Activated CD8-positive, alpha-beta T cell treated with anti-CD3 and anti-CD28 coated beads, Interleukin-2, amount 10 ng/mL, durations not matched to agents 7 days and 5 days (primary cell): ENCODE measurements at regions not wholly inside any gene's neighbourhood (a gene's known extent, or its start where the extent isn't known, plus 50 kb on each side); places are given as distances from the start of the nearest gene placed in this dataset.

Source experiments
- ATAC-seq: fragments of 150-1000 bp; cut with Tn5 transposase; one replicate; pipeline ENCODE4 v1.10.0; 2021; ENCODE audit warnings: moderate library complexity
- CTCF ChIA-PET: fragments of 350-600 bp; sonication (Branson Sonifier 250); formaldehyde crosslinking; loops from one replicate; lab custom pipeline; 2021; ENCODE audit warnings: antibody characterized with exemption; lab: Charles Lee
- POLR2A ChIA-PET: fragments of 350-600 bp; sonication (Branson Sonifier 250); formaldehyde crosslinking; loops from one replicate; lab custom pipeline; 2021; ENCODE audit warnings: antibody characterized with exemption; lab: Charles Lee
- DNase-seq: peaks from one replicate; pipeline ENCODE4 v3.0.0-alpha.2; 2020
- H3K27ac Mint-ChIP-seq: one replicate; pipeline ENCODE4 v1.8.0; 2021; ENCODE audit warnings: mild to moderate bottlenecking, mixed read lengths
- H3K27me3 Mint-ChIP-seq: one replicate; pipeline ENCODE4 v1.8.0; 2021; ENCODE audit warnings: low read depth, mixed read lengths
- H3K36me3 Mint-ChIP-seq: one replicate; pipeline ENCODE4 v1.8.0; 2021; ENCODE audit warnings: low read depth, mixed read lengths
- H3K4me1 Mint-ChIP-seq: one replicate; pipeline ENCODE4 v1.8.0; 2021; ENCODE audit warnings: low read depth, mixed read lengths
- H3K4me3 Mint-ChIP-seq: one replicate; pipeline ENCODE4 v1.8.0; 2021; ENCODE audit warnings: mild to moderate bottlenecking, mixed read lengths
- H3K9me3 Mint-ChIP-seq: one replicate; pipeline ENCODE4 v1.8.0; 2022; ENCODE audit warnings: mixed read lengths; ENCODE audit not compliant: insufficient read depth

DNA sequence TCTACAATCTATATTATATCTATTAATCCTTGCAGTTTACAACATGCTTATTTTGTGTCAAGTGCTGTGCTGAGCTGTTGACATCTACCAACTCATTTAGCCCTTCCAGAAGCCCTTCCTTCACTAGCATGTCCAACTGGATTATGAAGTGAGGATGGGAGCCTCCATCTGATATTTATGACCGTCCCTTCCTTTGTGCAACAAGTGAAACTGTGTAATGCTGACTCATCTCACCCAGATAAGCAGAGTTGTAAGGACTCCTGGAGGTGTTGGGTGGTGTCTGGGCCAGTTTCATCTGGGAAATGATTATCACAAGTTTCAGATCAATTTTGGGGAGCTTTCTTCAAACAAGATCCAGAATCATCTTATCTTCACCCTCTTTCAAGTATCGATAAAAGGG lies 156.6 kb upstream of the ETAA1 start:
- ChIA-PET CTCF (no interaction called here), POLR2A (no interaction called here)
- no peak overlapping the region for H3K27ac Mint-ChIP-seq
- H3K36me3 Mint-ChIP-seq = no peaks in the 10 kb centered on the region
- H3K4me1 Mint-ChIP-seq = no peaks in the 10 kb centered on the region
- no peaks in the 10 kb centered on the region for H3K27me3 Mint-ChIP-seq
- ATAC-seq (no peak), DNase-seq (no peak)
- no peaks in the 10 kb centered on the region for H3K9me3 Mint-ChIP-seq
- no peak overlapping the region for H3K4me3 Mint-ChIP-seq

- Mint-ChIP-seq H3K27ac (no peak overlapping the region), H3K9me3 (no peaks in the 10 kb centered on the region), H3K27me3 (no peaks in the 10 kb centered on the region), H3K4me1 (no peaks in the 10 kb centered on the region), H3K36me3 (no peaks in the 10 kb centered on the region), H3K4me3 (no peak overlapping the region)
- ChIA-PET POLR2A (no interaction called here), CTCF (no interaction called here)
- ATAC-seq (no peak), DNase-seq (no peak)
These were observed 155.7 kb upstream of the ETAA1 start for GRCh38 chr2:67241453-67241852.

DNA sequence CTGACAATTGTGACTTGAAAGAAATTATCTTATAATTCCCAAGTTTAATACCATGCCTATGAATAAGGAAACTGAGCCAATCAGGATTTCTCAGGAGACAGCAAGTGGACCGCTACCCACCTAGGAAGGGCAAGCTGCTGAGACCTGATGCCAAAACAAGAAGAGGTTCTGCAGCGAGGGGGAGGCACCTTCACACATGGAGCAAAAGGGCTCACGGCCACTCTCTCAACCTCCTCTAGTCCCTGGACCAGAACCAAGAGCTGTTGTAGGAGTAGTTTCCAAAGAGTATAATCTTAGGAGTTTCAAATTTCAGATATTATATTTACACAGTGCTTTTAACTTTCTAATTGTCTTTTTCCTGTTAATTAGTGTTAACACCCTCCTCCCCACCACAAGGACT lies 154.7 kb upstream of the ETAA1 start:
- no peaks in the 10 kb centered on the region for H3K4me1 Mint-ChIP-seq
- CTCF ChIA-PET = no interaction called here
- H3K27me3 Mint-ChIP-seq = no peaks in the 10 kb centered on the region
- no peaks in the 10 kb centered on the region for H3K9me3 Mint-ChIP-seq
- POLR2A ChIA-PET = no interaction called here
- ATAC-seq = no peak
- H3K36me3 Mint-ChIP-seq = no peaks in the 10 kb centered on the region
- H3K4me3 Mint-ChIP-seq = no peak overlapping the region
- DNase-seq = no peak
- H3K27ac Mint-ChIP-seq = no peak overlapping the region

GRCh38 chr2:67243919-67244318 lies 153.2 kb upstream of the ETAA1 start:
- DNase-seq (no peak), ATAC-seq (no peak)
- CTCF ChIA-PET = no interaction called here
- no peaks in the 10 kb centered on the region for H3K27me3 Mint-ChIP-seq
- H3K4me1 Mint-ChIP-seq = no peaks in the 10 kb centered on the region
- no peak overlapping the region for H3K4me3 Mint-ChIP-seq
- H3K9me3 Mint-ChIP-seq = no peaks in the 10 kb centered on the region
- POLR2A ChIA-PET = no interaction called here
- H3K36me3 Mint-ChIP-seq = no peaks in the 10 kb centered on the region
- H3K27ac Mint-ChIP-seq = no peak overlapping the region

GRCh38 chr2:67246791-67247190 lies 150.3 kb upstream of the ETAA1 start:
- CTCF ChIA-PET = no interaction called here
- H3K4me1 Mint-ChIP-seq = no peaks in the 10 kb centered on the region
- ATAC-seq = no peak

GRCh38 chr2:67251741-67252140 lies 145.4 kb upstream of the ETAA1 start:
- no peaks in the 10 kb centered on the region for H3K4me1 Mint-ChIP-seq
- no peaks in the 10 kb centered on the region for H3K36me3 Mint-ChIP-seq
- DNase-seq (no peak), ATAC-seq (no peak)
- CTCF ChIA-PET = no interaction called here
- no peak overlapping the region for H3K27ac Mint-ChIP-seq
- POLR2A ChIA-PET = no interaction called here
- no peaks in the 10 kb centered on the region for H3K27me3 Mint-ChIP-seq
- no peak overlapping the region for H3K4me3 Mint-ChIP-seq
- no peaks in the 10 kb centered on the region for H3K9me3 Mint-ChIP-seq

More at GRCh38 chr2:67246791-67247190, 150.3 kb upstream of the ETAA1 start:
- Mint-ChIP-seq H3K27me3 (no peaks in the 10 kb centered on the region), H3K9me3 (no peaks in the 10 kb centered on the region), H3K36me3 (no peaks in the 10 kb centered on the region), H3K27ac (no peak overlapping the region), H3K4me3 (no peak overlapping the region)
- POLR2A ChIA-PET = no interaction called here
- no peak for DNase-seq

DNA sequence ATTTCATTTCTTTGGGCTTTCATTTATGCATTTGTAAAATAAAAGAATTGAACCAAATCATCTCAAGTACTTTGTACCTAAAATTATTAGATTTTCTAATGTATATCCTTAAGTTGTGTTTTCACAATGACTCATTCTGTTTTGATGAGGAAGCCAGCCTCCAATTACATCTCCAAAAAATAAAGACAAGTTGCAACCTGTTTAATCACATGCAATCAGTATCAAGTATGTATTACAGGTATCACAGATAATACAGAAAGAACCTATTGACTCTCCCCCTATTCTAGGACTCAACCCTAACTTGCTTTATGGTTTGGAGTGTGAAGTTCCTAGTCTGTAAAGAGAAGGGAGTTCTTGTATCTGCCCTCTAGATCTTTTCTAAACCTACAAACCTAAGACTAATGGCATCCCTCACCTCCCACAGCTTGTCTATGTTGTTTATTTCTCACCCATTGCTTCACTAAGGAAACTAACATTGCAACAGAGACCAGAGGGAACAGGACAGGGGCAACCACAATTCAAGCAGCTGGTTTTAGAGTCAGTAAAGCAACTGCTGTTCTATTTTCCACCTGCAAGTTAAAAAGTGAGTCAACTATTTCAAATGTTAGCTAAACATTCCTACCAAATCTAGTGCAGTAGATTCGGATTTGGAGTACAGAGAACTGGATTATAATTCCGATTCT lies 141.1 kb upstream of the ETAA1 start:
- Mint-ChIP-seq H3K27me3 (no peaks in the 10 kb centered on the region), H3K27ac (no peak overlapping the region), H3K4me1 (no peaks in the 10 kb centered on the region), H3K4me3 (no peak overlapping the region), H3K36me3 (no peaks in the 10 kb centered on the region), H3K9me3 (no peaks in the 10 kb centered on the region)
- ATAC-seq (no peak), DNase-seq (no peak)
- ChIA-PET POLR2A (no interaction called here), CTCF (no interaction called here)

- no peaks in the 10 kb centered on the region for H3K27me3 Mint-ChIP-seq
- CTCF ChIA-PET = no interaction called here
- ATAC-seq = no peak
- POLR2A ChIA-PET = no interaction called here
- no peak for DNase-seq
- H3K27ac Mint-ChIP-seq = no peak overlapping the region
- no peak overlapping the region for H3K4me3 Mint-ChIP-seq
- H3K9me3 Mint-ChIP-seq = no peaks in the 10 kb centered on the region
- H3K4me1 Mint-ChIP-seq = no peaks in the 10 kb centered on the region
- H3K36me3 Mint-ChIP-seq = no peaks in the 10 kb centered on the region
These were observed 140.2 kb upstream of the ETAA1 start for GRCh38 chr2:67256892-67257291.

DNA sequence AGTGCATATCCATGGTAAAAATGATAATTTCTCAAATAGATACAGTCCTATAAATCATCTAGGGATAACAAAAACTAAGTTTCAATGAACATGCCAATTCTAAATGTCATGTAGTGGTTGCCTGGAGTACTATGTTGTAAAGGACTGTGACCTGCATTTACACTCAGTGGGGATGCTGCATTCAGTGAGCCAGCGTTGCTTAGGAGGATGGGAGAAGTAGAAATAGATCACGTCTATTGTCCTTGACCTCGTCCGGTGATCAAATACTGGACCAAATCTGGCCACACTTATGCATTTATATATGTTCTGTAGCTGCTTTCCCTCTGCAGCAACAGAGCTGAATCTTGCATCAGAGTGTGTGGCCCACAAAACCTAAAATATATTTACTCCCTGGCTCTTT lies 139.0 kb upstream of the ETAA1 start:
- CTCF ChIA-PET = no interaction called here
- H3K27ac Mint-ChIP-seq = no peak overlapping the region
- ATAC-seq = no peak
- POLR2A ChIA-PET = no interaction called here
- no peaks in the 10 kb centered on the region for H3K27me3 Mint-ChIP-seq
- no peaks in the 10 kb centered on the region for H3K4me1 Mint-ChIP-seq
- no peak overlapping the region for H3K4me3 Mint-ChIP-seq
- DNase-seq = no peak
- no peaks in the 10 kb centered on the region for H3K9me3 Mint-ChIP-seq
- no peaks in the 10 kb centered on the region for H3K36me3 Mint-ChIP-seq

- ChIA-PET POLR2A (no interaction called here), CTCF (no interaction called here)
- Mint-ChIP-seq H3K27ac (no peak overlapping the region), H3K27me3 (no peaks in the 10 kb centered on the region), H3K4me3 (no peak overlapping the region), H3K9me3 (no peaks in the 10 kb centered on the region), H3K4me1 (no peaks in the 10 kb centered on the region), H3K36me3 (no peaks in the 10 kb centered on the region)
- ATAC-seq (no peak), DNase-seq (no peak)
These were observed 138.3 kb upstream of the ETAA1 start for GRCh38 chr2:67258831-67259230.

- CTCF ChIA-PET = no interaction called here
- POLR2A ChIA-PET = no interaction called here
- DNase-seq (no peak), ATAC-seq (no peak)
- no peaks in the 10 kb centered on the region for H3K9me3 Mint-ChIP-seq
- H3K4me1 Mint-ChIP-seq = no peaks in the 10 kb centered on the region
- H3K4me3 Mint-ChIP-seq = no peak overlapping the region
- no peaks in the 10 kb centered on the region for H3K27me3 Mint-ChIP-seq
- no peak overlapping the region for H3K27ac Mint-ChIP-seq
- no peaks in the 10 kb centered on the region for H3K36me3 Mint-ChIP-seq
These were observed 137.4 kb upstream of the ETAA1 start for GRCh38 chr2:67259556-67260342.

DNA sequence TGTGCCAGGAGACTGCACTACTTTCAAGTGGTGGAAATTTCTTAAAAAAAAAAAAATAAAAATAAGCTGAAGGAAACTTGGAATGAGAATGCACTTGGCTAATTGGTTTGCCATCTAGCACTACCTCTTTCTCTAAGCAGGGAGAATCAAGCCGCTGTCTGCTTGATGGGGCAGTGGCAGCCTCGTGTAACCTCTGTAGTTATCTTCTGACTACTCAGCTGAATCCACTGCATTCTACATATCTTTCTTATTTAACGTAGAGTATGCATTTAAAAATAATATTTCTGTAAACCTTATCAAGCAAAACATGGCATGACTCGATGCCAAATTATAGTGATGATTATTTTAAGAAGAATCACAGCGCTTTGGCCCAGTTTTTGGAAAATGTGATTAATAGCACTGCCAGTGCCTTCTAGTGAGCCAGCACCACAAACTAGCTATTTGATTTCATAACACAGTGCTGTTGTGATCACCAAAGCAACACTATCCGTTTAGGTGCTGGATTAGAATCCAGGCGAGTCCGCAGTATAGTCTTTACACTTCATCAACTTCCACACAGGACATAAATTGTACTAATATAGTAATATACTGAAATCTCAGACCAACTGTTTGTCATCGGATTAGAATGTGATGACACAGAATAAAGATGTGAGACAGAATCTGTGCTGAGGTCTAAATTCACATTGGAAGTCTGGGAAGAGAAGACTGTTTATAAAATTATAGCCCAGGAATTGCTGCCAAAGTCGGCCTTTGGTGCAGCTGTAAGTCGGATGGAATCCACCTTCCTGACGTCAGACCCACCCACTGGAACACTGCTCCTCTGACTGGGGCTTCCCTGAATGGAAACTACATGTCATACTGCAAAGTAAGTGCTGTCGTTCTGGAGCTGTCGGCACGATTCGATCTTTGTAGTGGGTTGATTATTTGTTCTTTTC lies 136.5 kb upstream of the ETAA1 start:
- H3K27me3 Mint-ChIP-seq = no peaks in the 10 kb centered on the region
- ChIA-PET POLR2A (no interaction called here), CTCF (no interaction called here)
- ATAC-seq (no peak), DNase-seq (no peak)
- no peak overlapping the region for H3K4me3 Mint-ChIP-seq
- no peaks in the 10 kb centered on the region for H3K9me3 Mint-ChIP-seq
- no peaks in the 10 kb centered on the region for H3K36me3 Mint-ChIP-seq
- no peak overlapping the region for H3K27ac Mint-ChIP-seq
- H3K4me1 Mint-ChIP-seq = no peaks in the 10 kb centered on the region
